K562 (cell line): ENCODE measurements at regions not wholly inside any gene's neighbourhood (a gene's known extent, or its start where the extent isn't known, plus 50 kb on each side); places are given as distances from the start of the nearest gene placed in this dataset.

Source experiments
- FOXP1 ChIP-seq: sonication (generic); formaldehyde crosslinking; IDR thresholded peaks from 2 replicates; pipeline ENCODE4 v1.8.0; 2022; ENCODE audit warnings: mild to moderate bottlenecking, missing genetic modification reagents
- POLR2A ChIP-seq: fragments of 450-650 bp; conservative IDR thresholded peaks from 2 replicates; pipeline ENCODE4 v1.6.1; 2016
- SIX5 ChIP-seq, 2 experiments: IDR thresholded peaks; 2 replicates each; pipeline ENCODE4 v1.6.1; 2011; ENCODE audit warnings: low read length in 2 of 2, borderline replicate concordance in 1 of 2, low read depth in 1 of 2, mild to moderate bottlenecking in 1 of 2, moderate library complexity in 1 of 2; ENCODE audit not compliant: insufficient read depth in 1 of 2
- SP1 ChIP-seq: sonication (generic); formaldehyde crosslinking; IDR thresholded peaks from 2 replicates; pipeline ENCODE4 v1.8.1; 2022; ENCODE audit warnings: mild to moderate bottlenecking, missing genetic modification reagents
- TAL1 ChIP-seq: fragments of 450-650 bp; IDR thresholded peaks from 2 replicates; pipeline ENCODE4 v1.6.1; 2016; ENCODE audit warnings: mild to moderate bottlenecking
- TF ChIP-seq, protein P1 (sequence below): fragments of 250-450 bp; sonication (Bioruptor Pico); IDR thresholded peaks from 2 replicates; pipeline ENCODE4 v1.8.0; 2021; ENCODE audit warnings: moderate library complexity, mild to moderate bottlenecking, inconsistent platforms
- TF ChIP-seq, protein P2 (sequence below), 3 experiments: IDR thresholded peaks in 2 of 3; conservative IDR thresholded peaks in 1 of 3; 2 replicates each; pipeline ENCODE4 v1.5.1; 2011 to 2012; ENCODE audit warnings: low read length in 3 of 3, mild to moderate bottlenecking in 3 of 3, control low read depth in 2 of 3, improper control_type of control experiment in 1 of 3, inconsistent platforms in 1 of 3, low read depth in 1 of 3, mixed read lengths in 1 of 3, moderate library complexity in 1 of 3; ENCODE audit not compliant: insufficient read depth in 2 of 3

DNA sequence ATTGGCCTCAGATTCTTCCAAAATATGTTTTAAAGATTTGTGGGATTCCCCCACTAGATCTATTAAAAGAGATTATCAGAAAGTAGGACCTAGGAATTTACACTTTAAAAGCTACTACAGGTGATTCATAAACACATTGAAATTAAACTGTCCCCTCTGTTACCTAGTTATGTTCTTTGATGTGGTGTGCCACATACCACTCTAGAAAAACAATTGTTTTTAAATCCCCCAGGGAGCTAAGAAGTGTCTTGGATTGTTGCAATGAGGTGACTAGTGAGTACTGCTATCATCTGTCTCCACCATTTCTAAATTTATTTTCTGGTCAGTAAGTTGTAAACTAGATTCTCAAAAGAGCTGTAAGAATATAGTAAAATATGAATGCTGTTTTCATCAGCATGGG, 214.5 kb upstream of the DOK6 start:
- no peak for TF ChIP-seq FOXP1 (CRISPR knock-in tag)
- no peak for TF ChIP-seq POLR2A
- TF ChIP-seq TAL1: no peak
- TF ChIP-seq SIX5 (IDR thresholded peaks at IDR 0.05; ENCODE audit: borderline replicate concordance in 1 of 2, insufficient read depth in 1 of 2, low read depth in 1 of 2, low read length in 2 of 2): no peak
- TF ChIP-seq, protein P1, sequence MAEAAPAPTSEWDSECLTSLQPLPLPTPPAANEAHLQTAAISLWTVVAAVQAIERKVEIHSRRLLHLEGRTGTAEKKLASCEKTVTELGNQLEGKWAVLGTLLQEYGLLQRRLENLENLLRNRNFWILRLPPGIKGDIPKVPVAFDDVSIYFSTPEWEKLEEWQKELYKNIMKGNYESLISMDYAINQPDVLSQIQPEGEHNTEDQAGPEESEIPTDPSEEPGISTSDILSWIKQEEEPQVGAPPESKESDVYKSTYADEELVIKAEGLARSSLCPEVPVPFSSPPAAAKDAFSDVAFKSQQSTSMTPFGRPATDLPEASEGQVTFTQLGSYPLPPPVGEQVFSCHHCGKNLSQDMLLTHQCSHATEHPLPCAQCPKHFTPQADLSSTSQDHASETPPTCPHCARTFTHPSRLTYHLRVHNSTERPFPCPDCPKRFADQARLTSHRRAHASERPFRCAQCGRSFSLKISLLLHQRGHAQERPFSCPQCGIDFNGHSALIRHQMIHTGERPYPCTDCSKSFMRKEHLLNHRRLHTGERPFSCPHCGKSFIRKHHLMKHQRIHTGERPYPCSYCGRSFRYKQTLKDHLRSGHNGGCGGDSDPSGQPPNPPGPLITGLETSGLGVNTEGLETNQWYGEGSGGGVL (CRISPR knock-in tag): no peak
- TF ChIP-seq, protein P2, sequence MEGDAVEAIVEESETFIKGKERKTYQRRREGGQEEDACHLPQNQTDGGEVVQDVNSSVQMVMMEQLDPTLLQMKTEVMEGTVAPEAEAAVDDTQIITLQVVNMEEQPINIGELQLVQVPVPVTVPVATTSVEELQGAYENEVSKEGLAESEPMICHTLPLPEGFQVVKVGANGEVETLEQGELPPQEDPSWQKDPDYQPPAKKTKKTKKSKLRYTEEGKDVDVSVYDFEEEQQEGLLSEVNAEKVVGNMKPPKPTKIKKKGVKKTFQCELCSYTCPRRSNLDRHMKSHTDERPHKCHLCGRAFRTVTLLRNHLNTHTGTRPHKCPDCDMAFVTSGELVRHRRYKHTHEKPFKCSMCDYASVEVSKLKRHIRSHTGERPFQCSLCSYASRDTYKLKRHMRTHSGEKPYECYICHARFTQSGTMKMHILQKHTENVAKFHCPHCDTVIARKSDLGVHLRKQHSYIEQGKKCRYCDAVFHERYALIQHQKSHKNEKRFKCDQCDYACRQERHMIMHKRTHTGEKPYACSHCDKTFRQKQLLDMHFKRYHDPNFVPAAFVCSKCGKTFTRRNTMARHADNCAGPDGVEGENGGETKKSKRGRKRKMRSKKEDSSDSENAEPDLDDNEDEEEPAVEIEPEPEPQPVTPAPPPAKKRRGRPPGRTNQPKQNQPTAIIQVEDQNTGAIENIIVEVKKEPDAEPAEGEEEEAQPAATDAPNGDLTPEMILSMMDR (IDR thresholded peaks at IDR 0.05 in 2 of 3, conservative IDR thresholded peaks at IDR 0.05 in 1 of 3; ENCODE audit: insufficient read depth in 2 of 3, low read depth in 1 of 3, low read length in 3 of 3): no peak
- TF ChIP-seq SP1 (CRISPR knock-in tag): no peak
